HG03103 (cell line): ENCODE measurements at regions not wholly inside any gene's neighbourhood (a gene's known extent, or its start where the extent isn't known, plus 50 kb on each side); places are given as distances from the start of the nearest gene placed in this dataset.
"Not testable (repeated sequence)": the region's sequence is repeated elsewhere in the genome, so short reads cannot be mapped to it uniquely, and the experiment has no call there.

ENCODE experiments used
- ATAC-seq: cut with Tn5 transposase; IDR thresholded peaks from one replicate; pipeline ENCODE4 v1.9.1; 2021; ENCODE audit warnings: low read depth; ENCODE audit not compliant: unreplicated experiment

DNA sequence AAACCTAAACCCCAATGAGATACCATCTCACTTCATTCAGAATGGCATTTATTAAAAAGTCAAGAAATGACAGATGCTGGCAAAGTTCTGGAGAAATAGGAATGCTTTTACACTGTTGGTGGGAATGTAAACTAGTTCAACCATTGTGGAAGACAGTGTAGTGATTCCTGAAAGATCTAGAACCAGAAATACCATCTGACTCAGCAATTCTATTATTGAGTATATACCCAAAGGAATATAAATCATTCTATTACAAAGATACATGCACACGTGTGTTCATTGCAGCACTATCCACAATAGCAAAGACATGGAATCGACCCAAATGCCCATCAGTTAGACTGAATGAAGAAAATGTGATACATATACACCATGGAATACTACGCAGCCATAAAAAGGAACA lies 109.6 kb upstream of the PRKG2 start:
- ATAC-seq: not testable (repeated sequence)

GRCh38 chr4:81319657-81320056 lies 104.6 kb upstream of the PRKG2 start:
- no peak for ATAC-seq

GRCh38 chr4:81314897-81315470 lies 100.0 kb upstream of the PRKG2 start:
- no peak for ATAC-seq

- no peak for ATAC-seq
These were observed 99.3 kb upstream of the PRKG2 start for GRCh38 chr4:81314196-81314896.

GRCh38 chr4:81307991-81308390 lies 93.0 kb upstream of the PRKG2 start:
- no peak for ATAC-seq

GRCh38 chr4:81304871-81305270 lies 89.8 kb upstream of the PRKG2 start:
- no peak for ATAC-seq

- not testable (repeated sequence) for ATAC-seq
These were observed 85.3 kb upstream of the PRKG2 start for GRCh38 chr4:81300352-81300751.

- ATAC-seq: no peak
These were observed 75.8 kb upstream of the PRKG2 start for GRCh38 chr4:81290813-81291212.

- ATAC-seq: no peak
These were observed 72.1 kb upstream of the PRKG2 start for GRCh38 chr4:81287101-81287500.

DNA sequence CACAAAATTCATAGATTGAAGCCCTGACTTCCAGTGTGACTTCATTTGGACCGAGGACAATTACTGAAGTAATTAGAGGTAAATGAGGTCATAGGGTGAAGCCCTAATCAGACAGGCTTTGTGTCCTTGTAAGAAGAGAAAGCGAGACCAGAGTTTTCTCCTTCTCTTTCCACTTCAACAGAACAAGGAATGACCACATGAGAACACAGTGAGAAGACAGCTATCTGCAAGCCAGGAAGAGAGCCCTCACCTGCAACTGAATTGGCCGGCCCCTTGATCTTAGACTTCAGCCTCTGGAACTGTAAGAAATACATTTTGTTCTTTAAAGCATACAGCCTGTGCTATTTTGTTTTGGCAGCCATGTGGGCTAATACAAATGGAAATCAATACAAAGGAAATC lies 67.1 kb upstream of the PRKG2 start:
- no peak for ATAC-seq

- ATAC-seq: no peak
These were observed 59.4 kb upstream of the PRKG2 start for GRCh38 chr4:81274460-81274859.

- ATAC-seq: no peak
These were observed 57.6 kb upstream of the PRKG2 start for GRCh38 chr4:81272671-81273070.
